ENCODE measurements at regions not wholly inside any gene's neighbourhood (a gene's known extent, or its start where the extent isn't known, plus 50 kb on each side); places are given as distances from the start of the nearest gene placed in this dataset.

GRCh38 chr14:22271838-22272799 is 316.9 kb downstream of the DAD1 start:
- DNase-seq, result no peak
- Histone ChIP-seq H3K36me3 (ENCODE audit: control insufficient read depth, insufficient read depth, low read length) (no peaks in the 10 kb centered on the region), H3K27me3 (replicated peaks; ENCODE audit: control insufficient read depth, insufficient read depth, low read length, poor library complexity, severe bottlenecking) (no peaks in the 10 kb centered on the region), H3K9me3 (ENCODE audit: control insufficient read depth, low read length) (no peaks in the 10 kb centered on the region), H3K27ac (ENCODE audit: insufficient read depth, low read length, poor library complexity, severe bottlenecking) (no peak overlapping the region), H3K4me1 (ENCODE audit: control insufficient read depth, insufficient read depth, low read length, poor library complexity, severe bottlenecking) (no peaks in the 10 kb centered on the region), H3K4me3 (ENCODE audit: insufficient read depth, low read depth, low read length, poor library complexity, severe bottlenecking) (no peak overlapping the region)

- no peak for DNase-seq
These were observed 320.1 kb downstream of the DAD1 start for GRCh38 chr14:22268875-22269274.

GRCh38 chr14:22266683-22267082 is 322.3 kb downstream of the DAD1 start:
- H3K36me3 ChIP-seq (ENCODE audit: control insufficient read depth, insufficient read depth, low read length), result no peaks in the 10 kb centered on the region
- no peaks in the 10 kb centered on the region for H3K4me1 ChIP-seq (ENCODE audit: control insufficient read depth, insufficient read depth, low read length, poor library complexity, severe bottlenecking)
- H3K27ac ChIP-seq (ENCODE audit: insufficient read depth, low read length, poor library complexity, severe bottlenecking), result no peak overlapping the region
- H3K4me3 ChIP-seq (ENCODE audit: insufficient read depth, low read depth, low read length, poor library complexity, severe bottlenecking), result no peak overlapping the region
- no peaks in the 10 kb centered on the region for H3K27me3 ChIP-seq (replicated peaks; ENCODE audit: control insufficient read depth, insufficient read depth, low read length, poor library complexity, severe bottlenecking)
- no peaks in the 10 kb centered on the region for H3K9me3 ChIP-seq (ENCODE audit: control insufficient read depth, low read length)
- DNase-seq, result no peak

More at GRCh38 chr14:22268875-22269274, 320.1 kb downstream of the DAD1 start:
- Histone ChIP-seq H3K27ac (ENCODE audit: insufficient read depth, low read length, poor library complexity, severe bottlenecking) (no peak overlapping the region), H3K27me3 (replicated peaks; ENCODE audit: control insufficient read depth, insufficient read depth, low read length, poor library complexity, severe bottlenecking) (no peaks in the 10 kb centered on the region), H3K9me3 (ENCODE audit: control insufficient read depth, low read length) (no peaks in the 10 kb centered on the region), H3K36me3 (ENCODE audit: control insufficient read depth, insufficient read depth, low read length) (no peaks in the 10 kb centered on the region), H3K4me1 (ENCODE audit: control insufficient read depth, insufficient read depth, low read length, poor library complexity, severe bottlenecking) (no peaks in the 10 kb centered on the region), H3K4me3 (ENCODE audit: insufficient read depth, low read depth, low read length, poor library complexity, severe bottlenecking) (no peak overlapping the region)

GRCh38 chr14:22266142-22266442 is 322.9 kb downstream of the DAD1 start:
- no peaks in the 10 kb centered on the region for H3K36me3 ChIP-seq (ENCODE audit: control insufficient read depth, insufficient read depth, low read length)
- H3K4me1 ChIP-seq (ENCODE audit: control insufficient read depth, insufficient read depth, low read length, poor library complexity, severe bottlenecking), result no peaks in the 10 kb centered on the region
- no peaks in the 10 kb centered on the region for H3K9me3 ChIP-seq (ENCODE audit: control insufficient read depth, low read length)
- no peaks in the 10 kb centered on the region for H3K27me3 ChIP-seq (replicated peaks; ENCODE audit: control insufficient read depth, insufficient read depth, low read length, poor library complexity, severe bottlenecking)
- peak overlapping the region; percentile 1 for H3K27ac ChIP-seq (ENCODE audit: insufficient read depth, low read length, poor library complexity, severe bottlenecking)
- no peak for DNase-seq
- H3K4me3 ChIP-seq (ENCODE audit: insufficient read depth, low read depth, low read length, poor library complexity, severe bottlenecking), result no peak overlapping the region

- Histone ChIP-seq H3K36me3 (ENCODE audit: control insufficient read depth, insufficient read depth, low read length) (no peaks in the 10 kb centered on the region), H3K27ac (ENCODE audit: insufficient read depth, low read length, poor library complexity, severe bottlenecking) (peak overlapping the region; percentile 1), H3K27me3 (replicated peaks; ENCODE audit: control insufficient read depth, insufficient read depth, low read length, poor library complexity, severe bottlenecking) (no peaks in the 10 kb centered on the region), H3K4me1 (ENCODE audit: control insufficient read depth, insufficient read depth, low read length, poor library complexity, severe bottlenecking) (no peaks in the 10 kb centered on the region), H3K9me3 (ENCODE audit: control insufficient read depth, low read length) (no peaks in the 10 kb centered on the region), H3K4me3 (ENCODE audit: insufficient read depth, low read depth, low read length, poor library complexity, severe bottlenecking) (no peak overlapping the region)
- DNase-seq, result no peak
These were observed 323.5 kb downstream of the DAD1 start for GRCh38 chr14:22265319-22266141.

GRCh38 chr14:22264759-22265158 is 324.3 kb downstream of the DAD1 start:
- Histone ChIP-seq H3K4me1 (ENCODE audit: control insufficient read depth, insufficient read depth, low read length, poor library complexity, severe bottlenecking) (no peaks in the 10 kb centered on the region), H3K27ac (ENCODE audit: insufficient read depth, low read length, poor library complexity, severe bottlenecking) (no peak overlapping the region), H3K36me3 (ENCODE audit: control insufficient read depth, insufficient read depth, low read length) (no peaks in the 10 kb centered on the region), H3K27me3 (replicated peaks; ENCODE audit: control insufficient read depth, insufficient read depth, low read length, poor library complexity, severe bottlenecking) (no peaks in the 10 kb centered on the region), H3K4me3 (ENCODE audit: insufficient read depth, low read depth, low read length, poor library complexity, severe bottlenecking) (no peak overlapping the region), H3K9me3 (ENCODE audit: control insufficient read depth, low read length) (no peaks in the 10 kb centered on the region)
- DNase-seq, result no peak

GRCh38 chr14:22263961-22264360 is 325.1 kb downstream of the DAD1 start:
- no peaks in the 10 kb centered on the region for H3K27me3 ChIP-seq (replicated peaks; ENCODE audit: control insufficient read depth, insufficient read depth, low read length, poor library complexity, severe bottlenecking)
- no peak overlapping the region for H3K4me3 ChIP-seq (ENCODE audit: insufficient read depth, low read depth, low read length, poor library complexity, severe bottlenecking)
- H3K36me3 ChIP-seq (ENCODE audit: control insufficient read depth, insufficient read depth, low read length), result no peaks in the 10 kb centered on the region
- no peaks in the 10 kb centered on the region for H3K4me1 ChIP-seq (ENCODE audit: control insufficient read depth, insufficient read depth, low read length, poor library complexity, severe bottlenecking)
- no peak overlapping the region for H3K27ac ChIP-seq (ENCODE audit: insufficient read depth, low read length, poor library complexity, severe bottlenecking)
- no peaks in the 10 kb centered on the region for H3K9me3 ChIP-seq (ENCODE audit: control insufficient read depth, low read length)
- no peak for DNase-seq

GRCh38 chr14:22262881-22263280 is 326.1 kb downstream of the DAD1 start:
- no peaks in the 10 kb centered on the region for H3K9me3 ChIP-seq (ENCODE audit: control insufficient read depth, low read length)
- no peak for DNase-seq
- no peak overlapping the region for H3K4me3 ChIP-seq (ENCODE audit: insufficient read depth, low read depth, low read length, poor library complexity, severe bottlenecking)
- H3K27ac ChIP-seq (ENCODE audit: insufficient read depth, low read length, poor library complexity, severe bottlenecking), result no peak overlapping the region
- H3K27me3 ChIP-seq (replicated peaks; ENCODE audit: control insufficient read depth, insufficient read depth, low read length, poor library complexity, severe bottlenecking), result no peaks in the 10 kb centered on the region
- no peaks in the 10 kb centered on the region for H3K36me3 ChIP-seq (ENCODE audit: control insufficient read depth, insufficient read depth, low read length)
- no peaks in the 10 kb centered on the region for H3K4me1 ChIP-seq (ENCODE audit: control insufficient read depth, insufficient read depth, low read length, poor library complexity, severe bottlenecking)

- Histone ChIP-seq H3K36me3 (ENCODE audit: control insufficient read depth, insufficient read depth, low read length) (no peaks in the 10 kb centered on the region), H3K4me1 (ENCODE audit: control insufficient read depth, insufficient read depth, low read length, poor library complexity, severe bottlenecking) (no peaks in the 10 kb centered on the region), H3K9me3 (ENCODE audit: control insufficient read depth, low read length) (no peaks in the 10 kb centered on the region), H3K27me3 (replicated peaks; ENCODE audit: control insufficient read depth, insufficient read depth, low read length, poor library complexity, severe bottlenecking) (no peaks in the 10 kb centered on the region), H3K27ac (ENCODE audit: insufficient read depth, low read length, poor library complexity, severe bottlenecking) (no peak overlapping the region), H3K4me3 (ENCODE audit: insufficient read depth, low read depth, low read length, poor library complexity, severe bottlenecking) (no peak overlapping the region)
- no peak for DNase-seq
These were observed 333.7 kb downstream of the DAD1 start for GRCh38 chr14:22255017-22255950.

Data from effector memory CD4-positive, alpha-beta T cell (primary cell).